ENCODE measurements at regions not wholly inside any gene's neighbourhood (a gene's known extent, or its start where the extent isn't known, plus 50 kb on each side); places are given as distances from the start of the nearest gene placed in this dataset.

DNA sequence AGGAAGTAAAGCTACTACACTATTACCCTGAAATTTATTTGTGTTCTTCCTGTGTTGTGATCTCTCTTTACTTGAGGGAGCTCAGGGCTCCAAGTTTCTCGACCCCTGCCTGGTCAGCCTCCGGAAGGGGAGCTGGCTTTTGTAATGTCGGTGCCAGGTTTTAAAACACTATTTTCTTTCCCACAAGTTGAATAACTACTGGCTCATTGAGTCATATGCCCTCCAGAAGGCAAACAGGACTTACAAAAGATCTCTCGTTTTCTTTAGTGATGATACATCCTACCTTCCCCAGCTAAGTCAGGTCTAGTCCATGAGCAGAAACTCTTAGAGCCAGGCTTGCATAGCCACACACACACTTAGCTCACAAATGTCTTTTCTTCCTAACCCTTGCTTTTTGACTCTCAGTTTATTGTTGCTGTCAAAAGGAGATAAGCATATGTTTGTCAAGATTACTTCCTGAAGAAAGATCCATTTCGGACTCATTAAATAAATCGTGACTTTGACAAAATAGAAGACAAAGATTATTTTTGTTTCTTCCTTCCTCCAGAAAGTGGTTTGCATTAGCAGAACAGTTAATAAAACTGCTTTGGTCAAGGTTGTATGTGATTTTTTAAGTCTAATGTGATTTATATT is 209.8 kb upstream of the FLRT2 start:
- Histone ChIP-seq H3K4me3 (no peak overlapping the region), H3K36me3 (no peaks in the 10 kb centered on the region), H3K4me1 (no peaks in the 10 kb centered on the region), H3K27ac (no peak overlapping the region), H3K9me3 (no peaks in the 10 kb centered on the region), H3K27me3 (no peaks in the 10 kb centered on the region)
- WGBS, 2 donors = 62 to 67% methylated on average over 6 of the region's 6 CpGs
- no peak for DNase-seq
- TF ChIP-seq, protein P1, sequence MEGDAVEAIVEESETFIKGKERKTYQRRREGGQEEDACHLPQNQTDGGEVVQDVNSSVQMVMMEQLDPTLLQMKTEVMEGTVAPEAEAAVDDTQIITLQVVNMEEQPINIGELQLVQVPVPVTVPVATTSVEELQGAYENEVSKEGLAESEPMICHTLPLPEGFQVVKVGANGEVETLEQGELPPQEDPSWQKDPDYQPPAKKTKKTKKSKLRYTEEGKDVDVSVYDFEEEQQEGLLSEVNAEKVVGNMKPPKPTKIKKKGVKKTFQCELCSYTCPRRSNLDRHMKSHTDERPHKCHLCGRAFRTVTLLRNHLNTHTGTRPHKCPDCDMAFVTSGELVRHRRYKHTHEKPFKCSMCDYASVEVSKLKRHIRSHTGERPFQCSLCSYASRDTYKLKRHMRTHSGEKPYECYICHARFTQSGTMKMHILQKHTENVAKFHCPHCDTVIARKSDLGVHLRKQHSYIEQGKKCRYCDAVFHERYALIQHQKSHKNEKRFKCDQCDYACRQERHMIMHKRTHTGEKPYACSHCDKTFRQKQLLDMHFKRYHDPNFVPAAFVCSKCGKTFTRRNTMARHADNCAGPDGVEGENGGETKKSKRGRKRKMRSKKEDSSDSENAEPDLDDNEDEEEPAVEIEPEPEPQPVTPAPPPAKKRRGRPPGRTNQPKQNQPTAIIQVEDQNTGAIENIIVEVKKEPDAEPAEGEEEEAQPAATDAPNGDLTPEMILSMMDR (IDR thresholded peaks at IDR 0.05) = no peak
- ATAC-seq = no peak
- intact Hi-C loops (cut with DNase I) = no loop called here
- FAIRE-seq = no peak

DNA sequence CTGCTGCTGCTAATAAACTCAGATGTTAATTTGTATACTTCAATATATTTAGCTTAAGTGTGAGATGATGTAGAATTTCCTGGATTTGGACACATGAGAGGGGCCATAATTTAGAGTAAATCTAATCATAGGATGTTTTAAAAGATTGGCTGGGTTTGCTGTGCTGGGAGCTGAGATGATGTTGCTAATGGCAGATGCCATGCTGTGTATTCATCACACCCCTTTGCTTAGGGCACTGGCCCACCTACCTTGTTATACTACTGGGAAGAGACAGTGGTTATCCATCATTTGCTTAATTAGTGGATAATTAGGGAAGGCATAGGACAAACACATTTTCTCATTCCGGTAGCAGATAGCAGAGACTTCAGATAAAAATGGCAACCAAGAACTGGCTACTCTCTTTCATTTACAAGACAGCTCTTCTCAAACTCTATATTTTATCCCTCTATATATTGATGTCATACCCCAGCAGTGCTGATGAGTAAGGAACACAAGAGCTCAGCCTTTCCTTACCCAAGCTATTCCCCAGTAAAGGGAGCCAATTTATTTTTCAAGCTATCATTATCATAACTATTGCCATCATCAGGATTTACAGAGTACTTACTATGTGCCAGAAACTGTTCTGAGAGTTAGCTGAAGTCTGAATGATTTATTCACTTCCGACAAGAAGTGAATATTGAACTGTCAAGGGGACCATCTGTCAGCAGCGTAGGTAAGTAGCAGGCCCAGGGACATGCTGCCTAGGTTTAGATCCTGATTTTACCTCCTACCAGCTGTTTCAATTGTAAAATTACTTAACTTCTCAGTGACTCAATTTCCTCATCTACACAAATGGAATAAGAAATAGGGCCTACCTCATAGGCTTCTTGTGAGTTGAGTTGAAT is 204.6 kb upstream of the FLRT2 start:
- TF ChIP-seq, protein P1 (IDR thresholded peaks at IDR 0.05) = no peak
- no peak overlapping the region for H3K4me3 ChIP-seq
- no peak for FAIRE-seq
- H3K27me3 ChIP-seq = no peaks in the 10 kb centered on the region
- H3K9me3 ChIP-seq = no peaks in the 10 kb centered on the region
- ATAC-seq = no peak
- no peaks in the 10 kb centered on the region for H3K36me3 ChIP-seq
- no peaks in the 10 kb centered on the region for H3K4me1 ChIP-seq
- 97% methylated on average over 3 of the region's 3 CpGs for WGBS, 2 donors
- intact Hi-C loops (cut with DNase I) = no loop called here
- no peak for DNase-seq
- no peak overlapping the region for H3K27ac ChIP-seq

DNA sequence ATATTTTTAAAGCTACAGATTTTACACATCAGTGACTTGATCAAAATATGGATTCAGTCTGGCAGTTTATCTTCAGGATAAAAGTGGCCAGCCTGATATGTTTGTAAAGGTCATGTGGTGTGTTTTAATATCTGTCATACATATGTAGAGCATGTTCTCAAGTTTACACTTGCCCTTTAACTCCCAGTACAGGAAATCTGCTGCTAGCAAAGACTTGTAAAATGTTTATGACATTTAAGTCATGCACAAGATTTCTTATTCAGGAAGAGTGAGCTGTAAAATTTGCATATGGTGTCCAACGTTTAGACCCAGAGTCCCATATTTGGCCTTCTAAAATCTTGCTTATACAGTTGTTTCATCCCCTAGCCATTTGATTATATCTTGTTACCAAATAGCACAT is 197.5 kb upstream of the FLRT2 start:
- TF ChIP-seq, protein P1 (IDR thresholded peaks at IDR 0.05) = no peak
- 61% methylated on average over 1 of the region's 1 CpG for WGBS, 2 donors
- H3K27ac ChIP-seq = no peak overlapping the region
- H3K4me3 ChIP-seq = no peak overlapping the region
- intact Hi-C loops (cut with DNase I) = no loop called here
- H3K4me1 ChIP-seq = no peaks in the 10 kb centered on the region
- H3K9me3 ChIP-seq = no peaks in the 10 kb centered on the region
- no peak for FAIRE-seq
- no peak for ATAC-seq
- no peak for DNase-seq
- no peaks in the 10 kb centered on the region for H3K27me3 ChIP-seq
- H3K36me3 ChIP-seq = no peaks in the 10 kb centered on the region

DNA sequence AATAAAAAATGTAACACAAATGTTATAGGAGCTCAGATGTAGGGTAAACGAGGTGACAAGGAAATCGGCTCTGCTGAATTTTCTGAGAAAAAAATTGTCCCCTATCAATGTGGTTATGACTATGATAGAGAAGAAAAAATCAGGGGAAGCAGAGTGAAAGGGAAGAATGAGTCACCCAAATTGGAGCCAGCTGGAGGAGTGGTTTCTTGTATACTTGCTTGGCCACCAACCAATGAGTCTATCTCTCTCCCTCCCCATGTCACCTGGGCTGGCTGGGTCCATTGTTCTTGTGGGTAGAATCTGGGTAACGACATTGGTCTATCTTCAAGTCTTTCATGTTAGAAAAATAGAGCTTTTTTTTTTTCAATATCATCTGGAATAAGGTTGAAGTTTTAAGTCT is 196.6 kb upstream of the FLRT2 start:
- WGBS, 2 donors = 77 to 85% methylated on average over 3 of the region's 3 CpGs
- Histone ChIP-seq H3K9me3 (no peaks in the 10 kb centered on the region), H3K27me3 (no peaks in the 10 kb centered on the region), H3K27ac (no peak overlapping the region), H3K36me3 (no peaks in the 10 kb centered on the region), H3K4me1 (no peaks in the 10 kb centered on the region), H3K4me3 (no peak overlapping the region)
- FAIRE-seq = no peak
- TF ChIP-seq, protein P1 (IDR thresholded peaks at IDR 0.05) = no peak
- intact Hi-C loops (cut with DNase I) = no loop called here
- no peak for DNase-seq
- no peak for ATAC-seq

DNA sequence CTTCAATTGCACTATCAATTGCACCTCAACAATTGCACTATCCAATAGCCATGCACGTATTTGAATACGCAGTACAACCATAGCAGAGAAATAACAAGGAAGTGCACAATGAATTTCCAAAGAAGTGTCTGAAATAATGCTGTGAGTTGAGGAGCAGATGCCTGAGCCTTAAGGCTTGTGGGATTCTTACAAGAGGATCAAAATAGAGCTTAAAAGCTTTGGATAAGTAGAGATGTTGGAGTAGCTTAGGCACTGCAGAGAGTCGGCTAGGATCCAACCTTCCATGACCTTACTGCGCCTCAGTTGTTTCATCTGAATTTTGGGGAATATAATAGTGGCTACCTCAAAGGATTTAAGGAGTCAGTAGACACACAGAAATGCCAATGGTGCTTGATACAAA is 196.1 kb upstream of the FLRT2 start:
- intact Hi-C loops (cut with DNase I) = no loop called here
- FAIRE-seq (no peak), DNase-seq (no peak), ATAC-seq (no peak)
- Histone ChIP-seq H3K27ac (no peak overlapping the region), H3K4me1 (no peaks in the 10 kb centered on the region), H3K36me3 (no peaks in the 10 kb centered on the region), H3K9me3 (no peaks in the 10 kb centered on the region), H3K4me3 (no peak overlapping the region), H3K27me3 (no peaks in the 10 kb centered on the region)
- TF ChIP-seq, protein P1 (IDR thresholded peaks at IDR 0.05) = no peak
- 96 to 98% methylated on average over 4 of the region's 4 CpGs for WGBS, 2 donors
